ENCODE measurements at regions not wholly inside any gene's neighbourhood (a gene's known extent, or its start where the extent isn't known, plus 50 kb on each side); places are given as distances from the start of the nearest gene placed in this dataset.
"Not testable (repeated sequence)": the region's sequence is repeated elsewhere in the genome, so short reads cannot be mapped to it uniquely, and the experiment has no call there.

GRCh38 chr4:131610517-131610916 lies 1538.6 kb upstream of the PCDH10 start:
- not testable (repeated sequence) for TF ChIP-seq CTCF, POLR2A (IDR thresholded peaks at IDR 0.05)

Data from testis (tissue), 2 donors.